ENCODE measurements at regions not wholly inside any gene's neighbourhood (a gene's known extent, or its start where the extent isn't known, plus 50 kb on each side); places are given as distances from the start of the nearest gene placed in this dataset.

- no peaks in the 10 kb centered on the region for H3K36me3 ChIP-seq (ENCODE audit: control insufficient read depth, low read depth, low read length)
- H3K9me3 ChIP-seq (ENCODE audit: control insufficient read depth, low read depth, low read length) = no peaks in the 10 kb centered on the region
- no peaks in the 10 kb centered on the region for H3K27me3 ChIP-seq (ENCODE audit: control insufficient read depth, insufficient read depth, low read length)
- H3K4me1 ChIP-seq (ENCODE audit: control insufficient read depth, low read depth, low read length) = no peaks in the 10 kb centered on the region
- H3K27ac ChIP-seq (ENCODE audit: low read length) = no peak overlapping the region
- no peak overlapping the region for H3K9ac ChIP-seq (ENCODE audit: low read length)
- no peak overlapping the region for H3K4me3 ChIP-seq (ENCODE audit: low read length)
Observed at GRCh38 chr15:96720251-96720650, 389.8 kb downstream of the NR2F2 start.

GRCh38 chr15:96720656-96721055, 390.2 kb downstream of the NR2F2 start:
- H3K27me3 ChIP-seq (ENCODE audit: control insufficient read depth, insufficient read depth, low read length) = no peaks in the 10 kb centered on the region
- no peak overlapping the region for H3K9ac ChIP-seq (ENCODE audit: low read length)
- no peak overlapping the region for H3K27ac ChIP-seq (ENCODE audit: low read length)

GRCh38 chr15:96728591-96728990, 398.1 kb downstream of the NR2F2 start:
- H3K9me3 ChIP-seq (ENCODE audit: control insufficient read depth, low read depth, low read length) = no peaks in the 10 kb centered on the region
- H3K27ac ChIP-seq (ENCODE audit: low read length) = no peak overlapping the region
- no peaks in the 10 kb centered on the region for H3K36me3 ChIP-seq (ENCODE audit: control insufficient read depth, low read depth, low read length)
- no peaks in the 10 kb centered on the region for H3K27me3 ChIP-seq (ENCODE audit: control insufficient read depth, insufficient read depth, low read length)
- H3K9ac ChIP-seq (ENCODE audit: low read length) = no peak overlapping the region
- no peaks in the 10 kb centered on the region for H3K4me1 ChIP-seq (ENCODE audit: control insufficient read depth, low read depth, low read length)
- no peak overlapping the region for H3K4me3 ChIP-seq (ENCODE audit: low read length)

More at GRCh38 chr15:96720656-96721055, 390.2 kb downstream of the NR2F2 start:
- Histone ChIP-seq H3K4me1 (ENCODE audit: control insufficient read depth, low read depth, low read length) (no peaks in the 10 kb centered on the region), H3K36me3 (ENCODE audit: control insufficient read depth, low read depth, low read length) (no peaks in the 10 kb centered on the region), H3K9me3 (ENCODE audit: control insufficient read depth, low read depth, low read length) (no peaks in the 10 kb centered on the region), H3K4me3 (ENCODE audit: low read length) (no peak overlapping the region)

GRCh38 chr15:96732704-96733103, 402.2 kb downstream of the NR2F2 start:
- no peak overlapping the region for H3K9ac ChIP-seq (ENCODE audit: low read length)
- H3K27ac ChIP-seq (ENCODE audit: low read length) = no peak overlapping the region
- H3K4me1 ChIP-seq (ENCODE audit: control insufficient read depth, low read depth, low read length) = no peaks in the 10 kb centered on the region
- H3K36me3 ChIP-seq (ENCODE audit: control insufficient read depth, low read depth, low read length) = no peaks in the 10 kb centered on the region
- H3K9me3 ChIP-seq (ENCODE audit: control insufficient read depth, low read depth, low read length) = no peaks in the 10 kb centered on the region
- no peak overlapping the region for H3K4me3 ChIP-seq (ENCODE audit: low read length)
- no peaks in the 10 kb centered on the region for H3K27me3 ChIP-seq (ENCODE audit: control insufficient read depth, insufficient read depth, low read length)

- H3K4me3 ChIP-seq (ENCODE audit: low read length) = no peak overlapping the region
- H3K4me1 ChIP-seq (ENCODE audit: control insufficient read depth, low read depth, low read length) = no peaks in the 10 kb centered on the region
- H3K27ac ChIP-seq (ENCODE audit: low read length) = no peak overlapping the region
- no peak overlapping the region for H3K9ac ChIP-seq (ENCODE audit: low read length)
- no peaks in the 10 kb centered on the region for H3K27me3 ChIP-seq (ENCODE audit: control insufficient read depth, insufficient read depth, low read length)
- no peaks in the 10 kb centered on the region for H3K36me3 ChIP-seq (ENCODE audit: control insufficient read depth, low read depth, low read length)
- H3K9me3 ChIP-seq (ENCODE audit: control insufficient read depth, low read depth, low read length) = no peaks in the 10 kb centered on the region
Observed at GRCh38 chr15:96733721-96734120, 403.2 kb downstream of the NR2F2 start.

- no peak overlapping the region for H3K27ac ChIP-seq (ENCODE audit: low read length)
- no peaks in the 10 kb centered on the region for H3K36me3 ChIP-seq (ENCODE audit: control insufficient read depth, low read depth, low read length)
- H3K9ac ChIP-seq (ENCODE audit: low read length) = no peak overlapping the region
- no peaks in the 10 kb centered on the region for H3K9me3 ChIP-seq (ENCODE audit: control insufficient read depth, low read depth, low read length)
- no peak overlapping the region for H3K4me3 ChIP-seq (ENCODE audit: low read length)
- no peaks in the 10 kb centered on the region for H3K27me3 ChIP-seq (ENCODE audit: control insufficient read depth, insufficient read depth, low read length)
- no peaks in the 10 kb centered on the region for H3K4me1 ChIP-seq (ENCODE audit: control insufficient read depth, low read depth, low read length)
Observed at GRCh38 chr15:96735632-96736240, 405.2 kb downstream of the NR2F2 start.

GRCh38 chr15:96736384-96736783, 405.9 kb downstream of the NR2F2 start:
- Histone ChIP-seq H3K9me3 (ENCODE audit: control insufficient read depth, low read depth, low read length) (no peaks in the 10 kb centered on the region), H3K4me3 (ENCODE audit: low read length) (no peak overlapping the region), H3K36me3 (ENCODE audit: control insufficient read depth, low read depth, low read length) (no peaks in the 10 kb centered on the region), H3K9ac (ENCODE audit: low read length) (no peak overlapping the region), H3K27me3 (ENCODE audit: control insufficient read depth, insufficient read depth, low read length) (no peaks in the 10 kb centered on the region), H3K4me1 (ENCODE audit: control insufficient read depth, low read depth, low read length) (no peaks in the 10 kb centered on the region), H3K27ac (ENCODE audit: low read length) (no peak overlapping the region)

GRCh38 chr15:96737408-96737807, 406.9 kb downstream of the NR2F2 start:
- no peaks in the 10 kb centered on the region for H3K9me3 ChIP-seq (ENCODE audit: control insufficient read depth, low read depth, low read length)
- no peak overlapping the region for H3K4me3 ChIP-seq (ENCODE audit: low read length)
- H3K27ac ChIP-seq (ENCODE audit: low read length) = no peak overlapping the region
- H3K27me3 ChIP-seq (ENCODE audit: control insufficient read depth, insufficient read depth, low read length) = no peaks in the 10 kb centered on the region
- H3K9ac ChIP-seq (ENCODE audit: low read length) = no peak overlapping the region
- H3K36me3 ChIP-seq (ENCODE audit: control insufficient read depth, low read depth, low read length) = no peaks in the 10 kb centered on the region
- no peaks in the 10 kb centered on the region for H3K4me1 ChIP-seq (ENCODE audit: control insufficient read depth, low read depth, low read length)

- H3K27ac ChIP-seq (ENCODE audit: low read length) = no peak overlapping the region
- H3K36me3 ChIP-seq (ENCODE audit: control insufficient read depth, low read depth, low read length) = no peaks in the 10 kb centered on the region
- H3K27me3 ChIP-seq (ENCODE audit: control insufficient read depth, insufficient read depth, low read length) = no peaks in the 10 kb centered on the region
- no peak overlapping the region for H3K9ac ChIP-seq (ENCODE audit: low read length)
- no peaks in the 10 kb centered on the region for H3K9me3 ChIP-seq (ENCODE audit: control insufficient read depth, low read depth, low read length)
- no peaks in the 10 kb centered on the region for H3K4me1 ChIP-seq (ENCODE audit: control insufficient read depth, low read depth, low read length)
- no peak overlapping the region for H3K4me3 ChIP-seq (ENCODE audit: low read length)
Observed at GRCh38 chr15:96746665-96747064, 416.2 kb downstream of the NR2F2 start.

- H3K9ac ChIP-seq (ENCODE audit: low read length) = no peak overlapping the region
- no peak overlapping the region for H3K27ac ChIP-seq (ENCODE audit: low read length)
- H3K36me3 ChIP-seq (ENCODE audit: control insufficient read depth, low read depth, low read length) = no peaks in the 10 kb centered on the region
- no peak overlapping the region for H3K4me3 ChIP-seq (ENCODE audit: low read length)
- no peaks in the 10 kb centered on the region for H3K9me3 ChIP-seq (ENCODE audit: control insufficient read depth, low read depth, low read length)
- H3K4me1 ChIP-seq (ENCODE audit: control insufficient read depth, low read depth, low read length) = no peaks in the 10 kb centered on the region
- no peaks in the 10 kb centered on the region for H3K27me3 ChIP-seq (ENCODE audit: control insufficient read depth, insufficient read depth, low read length)
Observed at GRCh38 chr15:96747291-96747690, 416.8 kb downstream of the NR2F2 start.

- Histone ChIP-seq H3K4me3 (ENCODE audit: low read length) (no peak overlapping the region), H3K9ac (ENCODE audit: low read length) (no peak overlapping the region), H3K27ac (ENCODE audit: low read length) (no peak overlapping the region), H3K27me3 (ENCODE audit: control insufficient read depth, insufficient read depth, low read length) (no peaks in the 10 kb centered on the region), H3K9me3 (ENCODE audit: control insufficient read depth, low read depth, low read length) (no peaks in the 10 kb centered on the region), H3K36me3 (ENCODE audit: control insufficient read depth, low read depth, low read length) (no peaks in the 10 kb centered on the region), H3K4me1 (ENCODE audit: control insufficient read depth, low read depth, low read length) (no peaks in the 10 kb centered on the region)
Observed at GRCh38 chr15:96750361-96750760, 419.9 kb downstream of the NR2F2 start.

- no peaks in the 10 kb centered on the region for H3K4me1 ChIP-seq (ENCODE audit: control insufficient read depth, low read depth, low read length)
- H3K27me3 ChIP-seq (ENCODE audit: control insufficient read depth, insufficient read depth, low read length) = no peaks in the 10 kb centered on the region
- no peak overlapping the region for H3K27ac ChIP-seq (ENCODE audit: low read length)
- H3K36me3 ChIP-seq (ENCODE audit: control insufficient read depth, low read depth, low read length) = no peaks in the 10 kb centered on the region
- H3K9me3 ChIP-seq (ENCODE audit: control insufficient read depth, low read depth, low read length) = no peaks in the 10 kb centered on the region
- no peak overlapping the region for H3K9ac ChIP-seq (ENCODE audit: low read length)
- no peak overlapping the region for H3K4me3 ChIP-seq (ENCODE audit: low read length)
Observed at GRCh38 chr15:96756146-96756545, 425.6 kb downstream of the NR2F2 start.

All from iPS-18a (cell line).